CD4-positive, alpha-beta memory T cell (primary cell): ENCODE measurements at regions not wholly inside any gene's neighbourhood (a gene's known extent, or its start where the extent isn't known, plus 50 kb on each side); places are given as distances from the start of the nearest gene placed in this dataset.

Experiments
- CTCF ChIA-PET: fragments of 350-600 bp; sonication (Branson Sonifier 250); formaldehyde crosslinking; loops from one replicate; lab custom pipeline; 2021; ENCODE audit warnings: inconsistent platforms; ENCODE audit not compliant: partially characterized antibody; lab: Charles Lee
- POLR2A ChIA-PET: fragments of 350-600 bp; sonication (Branson Sonifier 250); formaldehyde crosslinking; loops from one replicate; lab custom pipeline; 2021; ENCODE audit not compliant: partially characterized antibody; lab: Charles Lee
- DNase-seq, 5 donors: peaks; one replicate each; pipeline versions ENCODE4 v3.0.0 to v3.0.0-alpha.2; 2020 to 2022; ENCODE audit warnings: mixed read lengths in 1 of 5
- H3K27ac ChIP-seq: one replicate; pipeline ENCODE4 v1.7.0; 2013; ENCODE audit warnings: low read depth, low read length
- H3K27me3 ChIP-seq: 2 replicates; pipeline ENCODE4 v1.7.0; 2013; ENCODE audit warnings: mild to moderate bottlenecking, low read length, moderate library complexity; ENCODE audit not compliant: insufficient read depth
- H3K36me3 ChIP-seq: 2 replicates; pipeline ENCODE4 v1.7.0; 2013; ENCODE audit warnings: mild to moderate bottlenecking, low read length, moderate library complexity; ENCODE audit not compliant: insufficient read depth
- H3K4me1 ChIP-seq: 2 replicates; pipeline ENCODE4 v1.7.0; 2013; ENCODE audit warnings: mild to moderate bottlenecking, low read length, moderate library complexity; ENCODE audit not compliant: insufficient read depth
- H3K4me3 ChIP-seq, 2 donors: one replicate each; pipeline ENCODE4 v1.7.0; 2013; ENCODE audit warnings: low read length in 2 of 2, mild to moderate bottlenecking in 1 of 2
- H3K9me3 ChIP-seq, 2 donors: one replicate each; pipeline ENCODE4 v1.7.0; 2013; ENCODE audit warnings: low read length in 2 of 2, control low read depth in 1 of 2; ENCODE audit not compliant: control insufficient read depth in 1 of 2
- H3K27ac Mint-ChIP-seq, 7 donors: one replicate each; pipeline ENCODE4 v1.8.0; 2020 to 2021; ENCODE audit warnings: mixed read lengths in 7 of 7, mild to moderate bottlenecking in 6 of 7, inconsistent platforms in 3 of 7, moderate library complexity in 3 of 7
- H3K27me3 Mint-ChIP-seq, 2 donors: one replicate each; pipeline ENCODE4 v1.8.0; 2020 to 2021; ENCODE audit warnings: mixed read lengths in 2 of 2
- H3K36me3 Mint-ChIP-seq, 2 donors: one replicate each; pipeline ENCODE4 v1.8.0; 2020 to 2021; ENCODE audit warnings: mixed read lengths in 2 of 2, inconsistent platforms in 1 of 2, mild to moderate bottlenecking in 1 of 2
- H3K4me1 Mint-ChIP-seq, 4 donors: one replicate each; pipeline ENCODE4 v1.8.0; 2020 to 2021; ENCODE audit warnings: mixed read lengths in 4 of 4, mild to moderate bottlenecking in 1 of 4
- H3K4me3 Mint-ChIP-seq, 8 donors: one replicate each; pipeline ENCODE4 v1.8.0; 2020 to 2021; ENCODE audit warnings: mixed read lengths in 8 of 8, mild to moderate bottlenecking in 7 of 8, moderate library complexity in 6 of 8, inconsistent platforms in 3 of 8
- H3K9me3 Mint-ChIP-seq, 8 donors: one replicate each; pipeline ENCODE4 v1.8.0; 2020 to 2021; ENCODE audit warnings: mixed read lengths in 8 of 8, mild to moderate bottlenecking in 5 of 8, inconsistent platforms in 3 of 8, moderate library complexity in 1 of 8
- intact Hi-C: fragments of 100-400 bp; cut with micrococcal nuclease; formaldehyde crosslinking; loops from one replicate; pipeline ENCODE4 v1.15.1; 2023

DNA sequence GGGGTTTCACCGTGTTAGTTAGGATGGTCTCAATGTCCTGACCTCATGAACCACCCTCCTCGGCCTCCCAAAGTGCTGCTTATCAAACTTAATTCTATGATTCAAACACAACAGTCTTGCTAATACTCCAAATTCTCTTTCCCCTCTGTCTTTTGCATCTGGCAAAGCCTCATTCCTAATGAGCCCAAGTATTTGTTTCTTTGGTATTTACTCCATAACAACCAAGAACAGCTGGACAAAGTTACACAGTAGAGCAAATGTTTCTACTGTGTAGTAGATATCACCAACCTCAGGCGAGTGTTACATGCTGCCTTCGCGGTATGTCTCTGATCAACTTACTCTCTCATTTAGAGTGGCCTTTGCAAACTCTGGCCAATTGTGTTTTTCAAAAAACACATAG, 195.8 kb upstream of the KCNN2 start:
- Mint-ChIP-seq H3K4me3 (no peak overlapping the region), H3K9me3 (peaks cover 0 to 19% (median 5%) of the 10 kb centered on the region in 8 donors), H3K36me3 (no peaks in the 10 kb centered on the region), H3K27ac (no peak overlapping the region), H3K27me3 (no peaks in the 10 kb centered on the region), H3K4me1 (no peaks in the 10 kb centered on the region)
- Histone ChIP-seq H3K27ac (no peak overlapping the region), H3K36me3 (no peaks in the 10 kb centered on the region), H3K9me3 (no peaks in the 10 kb centered on the region), H3K4me3 (no peak overlapping the region), H3K4me1 (no peaks in the 10 kb centered on the region), H3K27me3 (no peaks in the 10 kb centered on the region)
- intact Hi-C loops = no loop called here
- ChIA-PET CTCF (no interaction called here), POLR2A (no interaction called here)
- no peak for DNase-seq

DNA sequence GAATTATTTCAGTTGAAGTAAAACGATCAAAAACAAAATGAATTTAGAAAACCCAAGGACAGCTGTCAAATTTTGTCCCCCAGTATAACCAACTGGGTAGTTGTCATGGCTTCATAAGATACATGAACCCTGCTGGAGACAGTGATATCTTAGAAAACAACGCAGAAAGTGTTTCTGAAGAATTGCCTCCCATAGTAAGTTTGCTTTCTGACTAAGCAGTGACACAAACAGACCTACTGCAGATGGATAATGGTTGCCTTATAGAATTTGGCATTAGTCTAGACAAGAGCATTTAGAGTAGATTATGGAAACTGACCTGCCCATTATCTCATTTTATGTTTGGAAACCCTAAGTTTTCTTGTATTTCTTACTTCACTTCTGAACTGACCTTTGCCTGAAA, 187.7 kb upstream of the KCNN2 start:
- Histone ChIP-seq H3K4me1 (no peaks in the 10 kb centered on the region), H3K9me3 (no peaks in the 10 kb centered on the region), H3K27ac (no peak overlapping the region), H3K36me3 (no peaks in the 10 kb centered on the region), H3K27me3 (no peaks in the 10 kb centered on the region), H3K4me3 (no peak overlapping the region)
- CTCF ChIA-PET = no interaction called here
- H3K36me3 Mint-ChIP-seq = no peaks in the 10 kb centered on the region
- no peaks in the 10 kb centered on the region for H3K4me1 Mint-ChIP-seq
- peaks cover 0 to 13% (median 5%) of the 10 kb centered on the region in 8 donors for H3K9me3 Mint-ChIP-seq
- H3K4me3 Mint-ChIP-seq = no peak overlapping the region
- no peak for DNase-seq
- intact Hi-C loops = no loop called here
- POLR2A ChIA-PET = no interaction called here
- H3K27me3 Mint-ChIP-seq = no peaks in the 10 kb centered on the region
- H3K27ac Mint-ChIP-seq = no peak overlapping the region

DNA sequence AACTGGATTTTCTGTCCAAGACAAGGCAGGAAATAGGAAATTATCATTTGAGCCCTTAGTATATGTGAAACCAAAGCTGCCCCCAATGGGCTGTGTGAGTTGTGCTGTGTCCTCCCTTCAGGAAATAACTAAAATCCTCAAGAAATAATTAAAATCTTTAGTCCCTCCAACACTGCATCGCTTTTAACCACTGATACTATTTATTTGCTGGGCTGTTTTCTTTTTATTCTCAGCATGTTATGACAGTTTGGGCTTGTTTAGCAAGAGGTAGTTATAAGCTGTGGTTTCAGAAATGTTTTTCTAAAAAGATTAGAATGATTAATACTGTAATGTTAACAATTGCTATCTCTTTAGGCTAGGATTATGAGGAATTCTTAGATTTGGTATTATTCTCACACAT, 187.0 kb upstream of the KCNN2 start:
- no peak overlapping the region for H3K27ac ChIP-seq
- no peaks in the 10 kb centered on the region for H3K27me3 Mint-ChIP-seq
- H3K4me1 Mint-ChIP-seq = no peaks in the 10 kb centered on the region
- no peaks in the 10 kb centered on the region for H3K4me1 ChIP-seq
- ChIA-PET POLR2A (no interaction called here), CTCF (no interaction called here)
- no peak overlapping the region for H3K4me3 ChIP-seq
- H3K36me3 Mint-ChIP-seq = no peaks in the 10 kb centered on the region
- DNase-seq = no peak
- H3K4me3 Mint-ChIP-seq = no peak overlapping the region
- H3K27me3 ChIP-seq = no peaks in the 10 kb centered on the region
- intact Hi-C loops = no loop called here
- no peak overlapping the region for H3K27ac Mint-ChIP-seq
- H3K9me3 Mint-ChIP-seq = peaks cover 0 to 13% (median 4%) of the 10 kb centered on the region in 8 donors
- no peaks in the 10 kb centered on the region for H3K36me3 ChIP-seq
- H3K9me3 ChIP-seq = no peaks in the 10 kb centered on the region

GRCh38 chr5:114176356-114176755, 185.5 kb upstream of the KCNN2 start:
- intact Hi-C loops = no loop called here
- H3K4me1 ChIP-seq = no peaks in the 10 kb centered on the region

DNA sequence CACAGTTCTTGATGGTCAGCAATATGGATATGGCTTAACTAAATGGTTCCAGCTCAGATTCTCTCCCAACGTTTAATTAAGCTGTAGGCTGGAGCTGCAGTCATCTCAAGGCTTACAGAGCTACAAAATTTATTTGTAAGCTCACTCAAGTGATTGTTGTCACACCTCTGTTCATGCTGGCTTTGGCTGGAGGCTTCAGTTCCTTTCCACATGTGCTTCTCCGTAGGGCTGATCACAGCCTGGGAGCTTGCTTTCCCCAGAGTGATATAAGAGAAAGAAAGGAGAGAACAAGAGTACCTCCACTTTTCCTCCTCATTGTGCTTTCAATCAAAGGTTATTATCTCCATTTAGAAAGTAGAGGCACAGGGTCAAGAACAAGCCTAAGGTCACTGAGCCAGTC, 182.7 kb upstream of the KCNN2 start:
- peak in 1 of 5 donors; percentile 13 for DNase-seq
- no peaks in the 10 kb centered on the region for H3K4me1 Mint-ChIP-seq
- ChIA-PET CTCF (no interaction called here), POLR2A (no interaction called here)
- no peak overlapping the region for H3K4me3 Mint-ChIP-seq
- peaks cover 0 to 3% of the 10 kb centered on the region in 2 donors for H3K9me3 ChIP-seq
- no peak overlapping the region for H3K27ac ChIP-seq
- H3K27ac Mint-ChIP-seq = no peak overlapping the region
- no peak overlapping the region for H3K4me3 ChIP-seq
- peaks cover 0 to 27% (median 6%) of the 10 kb centered on the region in 8 donors for H3K9me3 Mint-ChIP-seq
- intact Hi-C loops = no loop called here
- H3K36me3 ChIP-seq = no peaks in the 10 kb centered on the region
- H3K27me3 ChIP-seq = no peaks in the 10 kb centered on the region
- H3K4me1 ChIP-seq = no peaks in the 10 kb centered on the region
- H3K27me3 Mint-ChIP-seq = no peaks in the 10 kb centered on the region
- H3K36me3 Mint-ChIP-seq = no peaks in the 10 kb centered on the region

More at GRCh38 chr5:114176356-114176755, 185.5 kb upstream of the KCNN2 start:
- no peaks in the 10 kb centered on the region for H3K36me3 ChIP-seq
- H3K27ac Mint-ChIP-seq = no peak overlapping the region
- no peak overlapping the region for H3K4me3 ChIP-seq
- H3K9me3 Mint-ChIP-seq = peaks cover 0 to 13% (median 6%) of the 10 kb centered on the region in 8 donors
- H3K9me3 ChIP-seq = no peaks in the 10 kb centered on the region
- no peak overlapping the region for H3K27ac ChIP-seq
- ChIA-PET POLR2A (no interaction called here), CTCF (no interaction called here)
- no peaks in the 10 kb centered on the region for H3K27me3 ChIP-seq
- H3K27me3 Mint-ChIP-seq = no peaks in the 10 kb centered on the region
- no peak for DNase-seq
- H3K36me3 Mint-ChIP-seq = no peaks in the 10 kb centered on the region
- no peak overlapping the region for H3K4me3 Mint-ChIP-seq
- no peaks in the 10 kb centered on the region for H3K4me1 Mint-ChIP-seq

DNA sequence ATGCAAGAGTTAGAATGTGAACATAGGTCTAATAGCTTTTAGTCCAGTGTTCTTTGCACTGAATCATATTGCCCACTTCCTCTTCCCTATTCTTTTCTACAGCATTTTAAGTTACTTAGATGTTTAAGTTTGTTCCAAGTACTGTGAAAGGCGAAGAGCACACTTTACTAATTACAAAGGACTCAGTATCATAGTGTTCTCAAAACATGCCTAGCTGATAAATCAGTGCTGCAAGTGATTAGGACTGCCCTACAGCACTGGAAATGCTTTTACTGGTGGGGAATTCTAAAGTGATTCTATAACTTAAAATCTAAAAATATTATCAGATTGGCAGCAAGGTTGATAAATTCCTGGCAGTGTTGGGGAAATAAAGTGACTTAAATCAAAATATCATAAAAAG, 177.9 kb upstream of the KCNN2 start:
- Mint-ChIP-seq H3K9me3 (peaks cover 0 to 21% (median 8%) of the 10 kb centered on the region in 8 donors), H3K4me3 (no peak overlapping the region), H3K27ac (no peak overlapping the region), H3K27me3 (no peaks in the 10 kb centered on the region), H3K36me3 (no peaks in the 10 kb centered on the region), H3K4me1 (no peaks in the 10 kb centered on the region)
- Histone ChIP-seq H3K27me3 (no peaks in the 10 kb centered on the region), H3K4me3 (no peak overlapping the region), H3K36me3 (no peaks in the 10 kb centered on the region), H3K9me3 (peaks cover 0 to 3% of the 10 kb centered on the region in 2 donors), H3K27ac (no peak overlapping the region), H3K4me1 (no peaks in the 10 kb centered on the region)
- intact Hi-C loops = no loop called here
- ChIA-PET CTCF (no interaction called here), POLR2A (no interaction called here)
- DNase-seq = no peak

DNA sequence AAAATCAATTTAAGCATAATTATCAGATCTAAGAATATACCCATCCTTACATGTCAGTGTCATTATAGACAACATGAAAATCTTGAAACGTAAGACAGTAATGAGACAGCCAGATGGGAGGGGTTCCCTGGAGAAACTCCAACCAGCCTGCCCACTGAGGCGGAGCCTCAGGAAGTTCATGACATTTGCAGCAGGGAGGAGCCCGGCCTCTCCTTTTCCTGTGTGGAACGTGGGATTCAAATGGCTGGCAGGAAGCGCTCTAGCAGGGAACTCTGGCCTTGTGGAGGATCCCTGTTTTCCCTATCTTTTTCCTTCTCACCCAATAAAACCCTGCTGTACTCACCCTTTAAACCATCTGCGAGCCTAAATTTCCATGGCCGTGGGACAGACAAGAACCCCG, 176.6 kb upstream of the KCNN2 start:
- H3K9me3 Mint-ChIP-seq = peaks cover 0 to 21% (median 8%) of the 10 kb centered on the region in 8 donors
- ChIA-PET POLR2A (no interaction called here), CTCF (no interaction called here)
- Histone ChIP-seq H3K36me3 (no peaks in the 10 kb centered on the region), H3K27me3 (no peaks in the 10 kb centered on the region), H3K9me3 (peaks cover 0 to 3% of the 10 kb centered on the region in 2 donors), H3K27ac (no peak overlapping the region), H3K4me3 (no peak overlapping the region), H3K4me1 (no peaks in the 10 kb centered on the region)
- no peaks in the 10 kb centered on the region for H3K4me1 Mint-ChIP-seq
- no peak overlapping the region for H3K4me3 Mint-ChIP-seq
- DNase-seq = peak in 1 of 5 donors; percentile 33
- H3K36me3 Mint-ChIP-seq = no peaks in the 10 kb centered on the region
- H3K27ac Mint-ChIP-seq = no peak overlapping the region
- H3K27me3 Mint-ChIP-seq = no peaks in the 10 kb centered on the region
- intact Hi-C loops = no loop called here

DNA sequence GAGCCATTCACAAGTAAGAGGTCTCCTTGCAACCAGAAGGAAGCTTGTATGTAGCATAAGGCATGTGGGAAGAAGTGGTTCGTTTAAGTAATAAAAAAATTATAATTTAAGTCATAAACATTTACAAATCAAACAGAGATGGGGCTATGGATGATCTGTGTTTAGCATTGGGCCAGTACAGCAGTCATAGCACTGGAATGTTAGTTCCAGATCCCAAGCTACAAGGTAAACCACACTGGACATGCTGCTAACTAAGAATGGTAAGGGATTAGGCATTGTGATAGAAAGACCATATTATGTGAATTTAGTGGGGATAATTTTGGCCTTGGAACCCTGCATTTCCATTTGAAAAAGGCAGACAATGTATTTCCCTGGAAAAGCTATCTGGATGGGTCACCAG, 170.4 kb upstream of the KCNN2 start:
- ChIA-PET CTCF (no interaction called here), POLR2A (no interaction called here)
- Mint-ChIP-seq H3K36me3 (no peaks in the 10 kb centered on the region), H3K4me1 (no peaks in the 10 kb centered on the region), H3K27ac (no peak overlapping the region), H3K4me3 (no peak overlapping the region), H3K9me3 (peaks cover 0 to 5% (median 2%) of the 10 kb centered on the region in 8 donors), H3K27me3 (no peaks in the 10 kb centered on the region)
- no peak overlapping the region for H3K4me3 ChIP-seq
- no peaks in the 10 kb centered on the region for H3K36me3 ChIP-seq
- H3K9me3 ChIP-seq = no peaks in the 10 kb centered on the region
- no peaks in the 10 kb centered on the region for H3K4me1 ChIP-seq
- DNase-seq = no peak
- intact Hi-C loops = no loop called here
- H3K27me3 ChIP-seq = no peaks in the 10 kb centered on the region
- no peak overlapping the region for H3K27ac ChIP-seq
